HEK293T (cell line): ENCODE measurements at regions not wholly inside any gene's neighbourhood (a gene's known extent, or its start where the extent isn't known, plus 50 kb on each side); places are given as distances from the start of the nearest gene placed in this dataset.

Source experiments
- CTCF ChIA-PET: fragments of 350-600 bp; formaldehyde crosslinking; extraction: SDS; loops from one replicate; lab custom pipeline; 2021; ENCODE audit warnings: antibody characterized with exemption, inconsistent platforms; lab: Yijun Ruan, JAX
- POLR2A ChIA-PET: fragments of 350-600 bp; formaldehyde crosslinking; extraction: SDS; loops from one replicate; lab custom pipeline; 2020; ENCODE audit warnings: antibody characterized with exemption, inconsistent platforms; lab: Yijun Ruan, JAX
- DNase-seq: peaks from one replicate; pipeline ENCODE4 v3.0.0; 2012; ENCODE audit warnings: mixed read lengths; ENCODE audit errors: extremely low spot score
- ARNT ChIP-seq: fragments of 450-650 bp; IDR thresholded peaks from 2 replicates; pipeline ENCODE4 v1.6.1; 2017; ENCODE audit warnings: mild to moderate bottlenecking
- BHLHE40 ChIP-seq: fragments of 450-650 bp; IDR thresholded peaks from 2 replicates; pipeline ENCODE4 v1.6.1; 2016; ENCODE audit warnings: mild to moderate bottlenecking, moderate library complexity, borderline replicate concordance
- CTBP1 ChIP-seq: fragments of 450-650 bp; IDR thresholded peaks from 2 replicates; pipeline ENCODE4 v1.6.1; 2016; ENCODE audit warnings: borderline replicate concordance
- ELF4 ChIP-seq: fragments of 450-650 bp; IDR thresholded peaks from 2 replicates; pipeline ENCODE4 v1.6.1; 2017; ENCODE audit warnings: antibody characterized with exemption
- FOXA1 ChIP-seq: fragments of 450-650 bp; IDR thresholded peaks from 2 replicates; pipeline ENCODE4 v1.6.1; 2016; ENCODE audit warnings: mild to moderate bottlenecking
- FOXK2 ChIP-seq: fragments of 450-650 bp; IDR thresholded peaks from 2 replicates; pipeline ENCODE4 v1.6.1; 2016; ENCODE audit warnings: mild to moderate bottlenecking
- FOXM1 ChIP-seq: fragments of 450-650 bp; IDR thresholded peaks from 2 replicates; pipeline ENCODE4 v1.6.1; 2017; ENCODE audit warnings: mild to moderate bottlenecking, borderline replicate concordance
- HDGF ChIP-seq: fragments of 450-650 bp; IDR thresholded peaks from 2 replicates; pipeline ENCODE4 v1.6.1; 2017; ENCODE audit warnings: antibody characterized with exemption, borderline replicate concordance
- L3MBTL2 ChIP-seq: fragments of 450-650 bp; conservative IDR thresholded peaks from 2 replicates; pipeline ENCODE4 v1.6.1; 2016; ENCODE audit warnings: mild to moderate bottlenecking
- LEF1 ChIP-seq: fragments of 450-650 bp; IDR thresholded peaks from 2 replicates; pipeline ENCODE4 v1.6.1; 2017; ENCODE audit warnings: mild to moderate bottlenecking, borderline replicate concordance
- NFRKB ChIP-seq: fragments of 450-650 bp; IDR thresholded peaks from 2 replicates; pipeline ENCODE4 v1.6.1; 2016; ENCODE audit warnings: mild to moderate bottlenecking, moderate library complexity
- SP1 ChIP-seq: fragments of 450-650 bp; IDR thresholded peaks from 2 replicates; pipeline ENCODE4 v1.6.1; 2017
- SUZ12 ChIP-seq: fragments of 450-650 bp; IDR thresholded peaks from 2 replicates; pipeline ENCODE4 v1.6.1; 2016; ENCODE audit warnings: mild to moderate bottlenecking
- TARDBP ChIP-seq: fragments of 450-650 bp; IDR thresholded peaks from 2 replicates; pipeline ENCODE4 v1.6.1; 2016
- ZNF384 ChIP-seq: fragments of 450-650 bp; IDR thresholded peaks from 2 replicates; pipeline ENCODE4 v1.6.1; 2016
- TF ChIP-seq, protein P1 (sequence below): fragments of 450-650 bp; IDR thresholded peaks from 2 replicates; pipeline ENCODE4 v1.6.1; 2016

DNA sequence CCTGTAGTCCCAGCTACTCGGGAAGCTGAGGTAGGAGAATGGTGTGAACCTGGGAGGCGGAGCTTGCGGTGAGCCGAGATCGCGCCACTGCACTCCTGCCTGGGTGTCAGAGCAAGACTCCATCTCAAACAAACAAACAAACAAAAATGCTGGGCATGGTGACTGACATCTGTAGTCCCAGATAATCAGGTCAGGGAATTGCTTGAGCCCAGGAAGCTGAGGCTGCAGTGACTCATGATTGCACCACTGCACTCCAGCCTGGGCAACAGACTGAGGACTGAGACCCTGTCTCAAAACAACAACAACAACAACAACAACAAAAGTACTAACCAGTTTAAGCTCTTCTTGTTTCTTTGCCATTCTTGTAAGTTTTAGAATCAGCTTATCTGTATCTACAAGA, 383.0 kb upstream of the PMFBP1 start:
- no peak for DNase-seq
- no peak for TF ChIP-seq LEF1
- TF ChIP-seq FOXK2, result no peak
- TF ChIP-seq NFRKB, result no peak
- ChIA-PET CTCF (no interaction called here), POLR2A (no interaction called here)

DNA sequence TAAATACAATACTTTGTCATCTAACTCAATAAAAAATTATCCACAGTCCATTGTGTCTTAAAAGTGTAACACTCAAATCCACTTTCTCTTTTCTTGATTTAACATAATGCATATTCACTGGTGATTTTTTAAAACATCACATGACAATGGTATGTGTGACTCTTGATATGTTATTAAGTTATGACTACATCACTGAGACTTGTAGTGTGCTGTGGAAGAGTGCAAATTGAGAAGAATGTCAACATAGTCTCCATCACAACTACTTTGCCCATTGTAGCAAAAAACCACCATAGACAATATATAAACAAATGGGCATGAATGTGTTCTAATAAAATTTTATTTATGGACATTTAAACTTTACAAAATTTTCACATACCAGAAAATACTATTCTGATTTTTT, 380.7 kb upstream of the PMFBP1 start:
- POLR2A ChIA-PET, result no interaction called here
- CTCF ChIA-PET, result interaction anchor here (0.6 kb wide), 1 partner anchor 185 kb away, joined by 3 read pairs; no protein-coding TSS in a partner anchor

DNA sequence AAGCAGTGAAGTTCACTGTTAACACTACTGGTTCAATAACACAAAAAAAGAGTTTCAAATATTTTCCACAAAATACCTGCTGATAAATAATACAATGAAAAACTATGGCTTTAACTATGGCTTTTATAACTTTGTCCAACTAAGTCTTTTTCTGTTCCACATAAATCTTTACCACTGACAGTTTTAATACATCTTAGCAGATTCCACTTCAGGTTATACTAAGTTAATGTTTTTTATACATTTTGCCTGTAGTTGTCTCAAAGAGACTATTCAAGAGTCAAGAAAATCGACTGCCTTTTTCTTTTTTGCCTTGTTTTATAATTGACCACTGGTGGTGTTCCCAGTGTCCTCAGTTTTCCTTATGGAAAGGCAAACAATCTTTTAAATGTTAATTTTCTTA, 379.7 kb upstream of the PMFBP1 start:
- no peak for DNase-seq
- ChIA-PET CTCF (no interaction called here), POLR2A (no interaction called here)
- TF ChIP-seq, protein P1, sequence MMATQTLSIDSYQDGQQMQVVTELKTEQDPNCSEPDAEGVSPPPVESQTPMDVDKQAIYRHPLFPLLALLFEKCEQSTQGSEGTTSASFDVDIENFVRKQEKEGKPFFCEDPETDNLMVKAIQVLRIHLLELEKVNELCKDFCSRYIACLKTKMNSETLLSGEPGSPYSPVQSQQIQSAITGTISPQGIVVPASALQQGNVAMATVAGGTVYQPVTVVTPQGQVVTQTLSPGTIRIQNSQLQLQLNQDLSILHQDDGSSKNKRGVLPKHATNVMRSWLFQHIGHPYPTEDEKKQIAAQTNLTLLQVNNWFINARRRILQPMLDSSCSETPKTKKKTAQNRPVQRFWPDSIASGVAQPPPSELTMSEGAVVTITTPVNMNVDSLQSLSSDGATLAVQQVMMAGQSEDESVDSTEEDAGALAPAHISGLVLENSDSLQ, result peak; percentile 31; the same call in 1 of the 2 replicates
- TF ChIP-seq SP1, result no peak

More for the DNA sequence above, 380.7 kb upstream of the PMFBP1 start:
- TF ChIP-seq ELF4 (no peak), SUZ12 (no peak), FOXM1 (no peak), BHLHE40 (no peak), FOXA1 (no peak), SP1 (no peak), ZNF384 (no peak), CTBP1 (no peak), HDGF (no peak), ARNT (no peak), LEF1 (no peak)
- TF ChIP-seq, protein P1, result no peak
- DNase-seq, result no peak

DNA sequence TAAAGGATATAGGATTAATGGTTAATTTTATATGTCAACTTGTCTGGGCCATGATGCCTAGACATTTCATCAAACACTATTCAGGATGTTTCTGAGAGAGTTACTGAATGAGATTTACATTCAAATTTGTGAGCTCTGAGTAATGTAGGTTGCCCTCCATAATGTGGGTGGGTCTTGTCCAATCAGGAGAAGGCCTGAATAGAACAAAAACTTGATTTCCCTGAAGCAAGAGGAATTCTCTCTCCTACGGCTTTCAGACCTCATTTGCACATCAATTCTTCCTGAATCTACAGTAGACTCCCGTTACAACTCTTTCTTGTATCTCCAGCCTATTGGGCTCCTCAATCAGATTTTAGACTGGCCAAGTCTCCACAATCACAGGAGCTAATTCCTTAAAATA, 377.9 kb upstream of the PMFBP1 start:
- POLR2A ChIA-PET, result no interaction called here
- CTCF ChIA-PET, result no interaction called here
- no peak for DNase-seq
- TF ChIP-seq, protein P1, result no peak
- no peak for TF ChIP-seq FOXA1
- no peak for TF ChIP-seq ARNT
- TF ChIP-seq SP1, result no peak
- TF ChIP-seq HDGF, result no peak
- TF ChIP-seq CTBP1, result no peak
- no peak for TF ChIP-seq ZNF384
- TF ChIP-seq BHLHE40, result no peak
- no peak for TF ChIP-seq LEF1
- no peak for TF ChIP-seq L3MBTL2
- no peak for TF ChIP-seq ELF4
- no peak for TF ChIP-seq FOXM1
- no peak for TF ChIP-seq TARDBP
- no peak for TF ChIP-seq SUZ12

DNA sequence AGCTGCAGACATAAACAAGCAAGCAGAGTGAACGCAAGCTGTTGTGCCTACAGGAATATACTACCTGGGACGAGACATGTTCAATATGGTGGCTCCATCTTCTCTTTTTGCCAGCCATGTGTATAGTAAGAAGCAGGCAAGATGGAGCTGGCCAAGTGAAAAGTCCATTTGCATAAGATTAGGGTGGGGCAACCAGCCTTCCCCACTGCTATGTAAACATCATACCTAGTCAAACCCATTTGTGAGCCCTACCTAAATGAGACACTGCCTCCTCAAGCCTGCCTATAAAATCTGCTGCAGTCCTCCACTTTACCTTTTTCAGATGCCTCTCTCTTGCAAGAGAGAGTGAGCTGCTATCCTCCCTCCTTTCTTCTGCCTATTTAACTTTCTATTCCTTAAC, 370.1 kb upstream of the PMFBP1 start:
- TF ChIP-seq FOXK2 (no peak), TARDBP (no peak), CTBP1 (no peak), HDGF (no peak), ELF4 (no peak), BHLHE40 (no peak), SP1 (no peak), L3MBTL2 (no peak), ARNT (no peak), ZNF384 (no peak), FOXM1 (no peak), FOXA1 (no peak), SUZ12 (no peak), LEF1 (no peak), NFRKB (no peak)
- TF ChIP-seq, protein P1, result no peak
- POLR2A ChIA-PET, result no interaction called here
- DNase-seq, result no peak
- CTCF ChIA-PET, result no interaction called here

DNA sequence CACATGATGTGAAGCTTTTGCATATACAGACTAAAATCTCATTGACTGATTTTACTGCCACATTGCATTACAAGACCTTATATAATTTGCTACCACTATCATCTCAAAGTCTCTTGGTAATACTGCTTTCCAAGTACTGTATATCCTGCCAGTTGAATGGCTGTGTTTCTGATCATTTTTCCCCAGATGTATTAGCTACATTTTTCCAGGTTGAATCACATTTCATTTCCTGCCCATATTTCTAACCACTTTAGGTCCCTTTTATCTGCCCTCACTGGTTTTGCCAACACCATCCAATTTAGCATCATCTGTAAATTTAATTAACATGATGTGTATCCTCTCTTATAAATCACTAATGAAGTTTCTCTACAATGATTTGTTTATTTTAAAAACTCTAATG, 365.7 kb upstream of the PMFBP1 start:
- ChIA-PET POLR2A (no interaction called here), CTCF (no interaction called here)
- no peak for DNase-seq
- TF ChIP-seq FOXM1 (no peak), LEF1 (no peak), L3MBTL2 (no peak), ARNT (no peak), NFRKB (no peak), SUZ12 (no peak)
